ENCODE measurements at regions not wholly inside any gene's neighbourhood (a gene's known extent, or its start where the extent isn't known, plus 50 kb on each side); places are given as distances from the start of the nearest gene placed in this dataset.
A peak's percentile ranks its signal among the peaks of the same experiment; 100 is the strongest.

DNA sequence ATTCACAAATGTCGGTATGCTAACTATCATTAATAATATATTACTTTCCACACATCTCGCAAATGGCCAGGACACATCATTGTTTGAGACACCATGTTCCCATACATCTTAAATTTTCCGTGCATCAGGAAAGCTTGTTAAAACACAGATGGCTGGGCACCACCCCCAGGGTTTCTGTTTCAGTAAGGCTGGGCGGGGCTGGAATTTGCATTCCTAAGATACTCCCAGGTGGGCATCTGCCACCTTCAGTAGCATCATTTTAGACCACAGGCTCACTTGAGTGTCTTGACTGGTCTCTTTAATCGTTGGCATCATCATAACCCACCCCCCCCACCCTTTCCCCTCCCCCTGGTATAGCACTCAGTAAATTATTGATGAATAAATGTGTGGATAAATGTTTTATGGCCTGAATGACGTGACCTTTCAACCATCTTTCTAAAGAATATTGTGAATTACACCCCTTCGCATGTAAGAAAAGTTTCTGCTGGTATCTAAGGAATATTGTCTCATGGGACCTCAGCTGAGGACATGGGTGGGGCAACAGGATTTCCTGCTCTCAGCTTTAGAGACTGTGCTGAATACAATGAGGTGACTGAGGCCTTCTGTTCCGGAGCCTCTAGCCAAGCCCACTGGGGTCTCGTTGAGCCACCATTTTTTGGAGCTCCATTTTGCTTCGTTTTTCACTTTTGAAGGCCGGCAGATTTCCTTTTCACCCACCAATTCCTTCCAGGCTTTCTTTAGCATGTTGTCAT lies 124.1 kb upstream of the NEDD9 start:
- no peak for DNase-seq

DNA sequence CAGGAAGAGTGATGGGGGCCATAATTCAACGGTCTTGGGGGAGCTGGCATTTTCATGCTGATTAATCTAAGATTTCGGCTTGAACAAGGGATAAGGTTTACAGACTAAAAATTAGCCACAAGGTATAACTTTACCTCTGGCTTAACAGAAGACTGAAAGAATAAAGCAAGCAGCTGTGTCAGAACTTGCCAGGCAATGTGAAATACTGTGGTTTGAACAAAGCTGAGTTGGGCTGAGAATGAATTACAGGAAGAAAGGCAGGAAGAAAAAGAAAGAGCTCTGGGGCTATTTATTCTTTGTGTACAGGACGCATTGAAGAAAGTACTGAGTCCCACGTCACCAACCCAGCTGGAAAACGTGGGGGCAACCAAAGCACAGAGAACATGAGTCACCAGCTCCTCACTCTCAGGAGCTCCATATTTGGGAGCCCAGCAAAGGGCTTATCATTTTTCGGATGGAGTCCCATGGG lies 121.5 kb upstream of the NEDD9 start:
- peak; percentile 81 for DNase-seq

DNA sequence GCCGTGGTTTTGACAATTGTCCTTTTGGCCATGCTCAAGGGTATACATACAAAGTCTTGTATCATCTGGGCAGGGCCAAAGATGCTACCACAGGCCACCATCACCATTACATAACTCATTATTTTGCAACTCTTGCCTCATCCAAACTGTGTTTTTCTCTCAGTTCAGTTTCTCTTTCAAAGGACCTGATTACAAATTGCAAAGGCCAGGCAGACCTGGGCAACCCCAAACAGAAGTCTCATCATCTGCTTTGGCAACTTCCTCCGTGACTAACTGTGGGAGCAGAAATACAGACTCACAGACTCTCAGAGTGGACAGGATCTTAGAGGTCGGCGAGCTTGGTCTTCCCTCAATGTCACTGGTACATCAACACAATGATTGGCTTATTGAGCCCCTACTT lies 117.8 kb upstream of the NEDD9 start:
- no peak for DNase-seq

DNA sequence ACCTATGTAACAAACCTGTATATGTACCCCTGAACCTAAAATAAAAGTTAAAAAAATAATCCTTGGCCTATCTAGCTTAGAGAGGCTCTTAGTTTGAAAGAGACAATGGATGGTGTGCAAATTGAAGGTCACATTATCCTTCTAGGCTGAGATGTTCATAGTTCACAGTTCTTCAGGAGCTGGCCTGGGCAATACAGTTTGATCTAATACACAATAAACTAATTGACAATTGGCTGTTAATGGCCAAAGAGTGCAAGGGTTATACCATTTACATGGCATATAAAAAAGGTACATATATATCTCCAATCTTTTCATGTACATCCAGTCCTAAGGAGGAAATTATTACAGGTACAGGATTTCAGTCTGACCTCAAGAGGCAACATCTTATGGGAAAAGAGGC lies 117.4 kb upstream of the NEDD9 start:
- no peak for DNase-seq

DNA sequence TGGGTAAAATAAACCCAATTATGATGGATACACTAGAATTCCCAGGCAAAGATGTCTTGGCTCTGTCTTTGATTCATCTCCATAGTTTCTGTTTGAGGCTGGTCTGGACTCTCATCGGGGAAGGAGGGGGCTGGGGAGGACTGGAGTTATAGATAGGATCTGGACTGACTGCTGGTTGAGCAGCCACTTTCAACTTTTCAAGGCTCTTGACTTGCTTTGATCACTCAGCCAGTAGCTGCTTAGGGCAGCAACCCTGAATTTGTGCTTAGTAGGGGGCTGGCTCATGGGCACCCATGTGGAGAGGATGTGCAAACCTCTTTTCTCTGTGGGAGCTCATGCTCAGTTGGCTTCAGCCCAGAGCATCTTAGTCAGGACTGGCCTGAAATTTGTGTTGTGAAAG lies 114.0 kb upstream of the NEDD9 start:
- no peak for DNase-seq

DNA sequence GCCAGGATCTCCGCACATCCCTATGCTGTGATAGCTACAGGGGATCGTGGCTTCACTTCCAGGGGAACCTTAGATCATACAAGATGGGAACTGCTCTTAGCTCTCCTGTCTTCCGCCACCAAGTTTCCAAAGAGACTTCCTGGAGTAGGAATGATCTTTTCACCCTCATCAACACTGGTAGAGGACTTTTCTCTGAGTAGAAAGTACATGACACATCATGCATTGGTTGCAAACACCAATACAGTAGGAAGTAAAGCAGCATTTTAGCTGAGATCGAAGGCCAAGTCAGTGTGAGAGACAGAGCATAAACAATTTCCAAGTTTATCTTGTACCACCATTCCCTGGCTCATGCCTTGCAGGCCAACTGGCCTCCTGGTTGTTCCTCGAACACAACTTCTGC lies 113.1 kb upstream of the NEDD9 start:
- DNase-seq: no peak

DNA sequence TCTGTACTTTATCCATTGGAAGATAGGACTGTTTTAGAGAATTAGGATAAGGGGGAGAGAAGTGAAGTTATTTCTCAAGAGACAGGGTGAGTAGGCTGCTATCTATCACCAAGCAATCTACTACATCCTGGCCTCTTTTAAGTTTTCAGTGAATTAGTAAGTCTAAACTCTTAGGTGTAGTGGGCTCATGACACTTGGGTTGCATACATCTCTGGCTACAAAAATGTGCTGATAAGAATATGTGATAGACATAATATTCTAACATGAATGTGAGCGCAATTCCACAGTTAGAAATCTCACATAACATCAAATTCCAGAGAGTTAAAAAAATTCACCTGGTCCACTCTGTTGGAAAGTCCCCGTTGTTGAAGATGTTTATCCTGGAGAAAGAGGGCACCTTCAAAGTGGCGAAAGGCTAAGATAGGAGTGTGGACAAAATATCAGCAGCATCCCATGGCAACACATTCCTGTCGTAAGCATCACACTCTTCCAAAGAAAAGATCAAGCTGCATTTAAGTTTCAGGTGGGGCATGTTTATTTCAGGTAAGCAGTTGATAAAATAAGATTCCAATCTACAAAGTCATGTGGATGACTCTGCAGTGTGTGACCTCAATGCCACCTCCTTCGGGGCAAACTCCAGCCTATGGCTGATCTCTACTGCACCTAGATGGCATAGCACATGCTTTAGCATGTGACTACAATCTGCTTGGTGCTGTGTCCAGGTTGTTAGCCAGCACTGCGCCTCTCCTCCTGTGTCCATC lies 111.7 kb upstream of the NEDD9 start:
- no peak for DNase-seq

DNA sequence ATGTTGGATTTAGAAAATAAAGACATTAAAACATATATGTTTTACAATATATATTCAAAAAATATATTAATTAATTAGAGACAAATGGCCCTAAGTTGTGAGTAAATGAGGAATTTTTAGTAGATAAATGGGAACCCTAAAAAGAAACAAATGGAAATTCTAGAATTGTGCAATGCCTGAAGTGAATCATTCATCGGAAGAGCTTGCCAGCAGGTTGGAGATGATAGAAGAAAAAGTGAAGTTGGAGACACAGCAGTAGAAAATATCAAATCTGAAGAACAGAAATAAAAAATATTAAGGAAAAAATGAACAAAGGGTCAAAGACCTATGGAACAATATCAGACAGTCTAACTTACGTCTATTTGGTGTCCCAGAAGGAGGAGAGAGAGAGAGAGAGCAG lies 109.4 kb upstream of the NEDD9 start:
- no peak for DNase-seq

DNA sequence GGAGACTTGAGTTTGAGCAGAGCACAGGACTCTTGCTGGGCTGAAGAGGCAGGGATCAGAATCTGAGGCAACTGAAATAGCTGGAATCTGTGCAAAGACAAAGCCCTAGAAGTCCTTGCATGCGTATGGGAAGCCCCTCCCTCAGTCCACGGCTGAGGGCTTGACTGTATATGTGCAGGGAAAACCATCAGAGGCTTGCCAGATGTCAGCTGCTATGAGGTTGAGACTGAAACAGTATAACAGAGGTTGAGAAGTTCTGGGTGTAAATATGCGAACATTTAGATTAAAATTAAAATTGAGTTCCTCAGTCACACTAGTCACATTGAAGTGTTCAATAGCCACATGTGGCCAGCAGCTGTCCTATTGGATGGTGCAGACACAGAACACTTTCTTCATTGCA lies 108.8 kb upstream of the NEDD9 start:
- DNase-seq: no peak

DNA sequence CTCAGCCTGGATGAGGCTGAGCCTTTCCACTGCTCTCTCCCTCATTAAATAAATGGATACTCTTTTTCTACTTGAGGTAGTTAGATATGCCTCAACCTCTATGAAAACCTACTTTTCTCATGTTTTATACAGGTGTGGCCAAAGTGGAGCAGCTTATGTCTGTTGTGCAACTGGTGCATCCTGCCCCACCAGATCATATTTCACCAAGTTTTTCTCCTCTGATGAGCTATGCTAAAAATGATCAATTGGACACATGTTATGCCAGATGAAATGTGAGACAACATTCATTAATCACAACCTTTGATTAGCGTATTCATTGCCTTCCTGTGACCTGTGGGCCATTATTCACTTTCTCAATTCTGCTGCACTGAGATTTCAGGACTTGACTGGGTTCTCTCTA lies 106.9 kb upstream of the NEDD9 start:
- no peak for DNase-seq

DNA sequence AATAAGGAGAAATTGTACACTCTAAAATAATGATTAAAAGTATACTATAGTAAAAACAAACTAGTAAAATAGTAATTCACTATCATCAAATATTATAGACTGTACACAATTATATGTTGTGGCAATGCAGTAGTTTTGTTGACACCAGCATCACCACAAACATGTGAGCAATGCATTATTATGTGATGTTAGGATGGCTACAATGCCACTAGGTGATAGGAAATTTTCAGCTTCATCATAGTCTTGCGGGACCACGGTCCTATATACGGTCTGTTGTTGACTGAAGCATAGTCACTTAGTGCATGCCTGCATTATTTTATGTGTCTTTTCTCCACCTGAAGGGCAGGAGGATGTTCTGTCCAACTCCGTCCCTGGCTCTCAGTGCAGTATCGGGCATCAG lies 104.8 kb upstream of the NEDD9 start:
- no peak for DNase-seq

DNA sequence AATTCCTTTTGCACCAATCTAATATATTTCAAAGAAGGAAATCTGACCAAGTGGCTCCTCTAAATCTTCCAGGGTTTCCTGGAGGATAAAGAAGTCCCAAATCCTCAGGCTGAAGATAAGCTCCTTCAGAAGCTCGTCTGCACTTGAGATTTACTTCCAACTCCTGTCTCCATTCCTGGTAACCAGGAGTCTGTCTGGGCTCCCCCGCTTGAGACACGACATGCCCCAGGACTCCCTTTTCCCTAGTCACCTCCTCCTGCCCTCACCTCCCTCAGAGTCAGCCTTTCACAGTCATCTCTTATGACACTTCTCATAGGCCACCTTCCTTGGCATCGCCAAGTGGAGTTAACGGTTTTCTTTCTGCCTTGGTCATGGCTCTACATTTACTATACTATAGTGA lies 103.4 kb upstream of the NEDD9 start:
- DNase-seq: no peak

DNA sequence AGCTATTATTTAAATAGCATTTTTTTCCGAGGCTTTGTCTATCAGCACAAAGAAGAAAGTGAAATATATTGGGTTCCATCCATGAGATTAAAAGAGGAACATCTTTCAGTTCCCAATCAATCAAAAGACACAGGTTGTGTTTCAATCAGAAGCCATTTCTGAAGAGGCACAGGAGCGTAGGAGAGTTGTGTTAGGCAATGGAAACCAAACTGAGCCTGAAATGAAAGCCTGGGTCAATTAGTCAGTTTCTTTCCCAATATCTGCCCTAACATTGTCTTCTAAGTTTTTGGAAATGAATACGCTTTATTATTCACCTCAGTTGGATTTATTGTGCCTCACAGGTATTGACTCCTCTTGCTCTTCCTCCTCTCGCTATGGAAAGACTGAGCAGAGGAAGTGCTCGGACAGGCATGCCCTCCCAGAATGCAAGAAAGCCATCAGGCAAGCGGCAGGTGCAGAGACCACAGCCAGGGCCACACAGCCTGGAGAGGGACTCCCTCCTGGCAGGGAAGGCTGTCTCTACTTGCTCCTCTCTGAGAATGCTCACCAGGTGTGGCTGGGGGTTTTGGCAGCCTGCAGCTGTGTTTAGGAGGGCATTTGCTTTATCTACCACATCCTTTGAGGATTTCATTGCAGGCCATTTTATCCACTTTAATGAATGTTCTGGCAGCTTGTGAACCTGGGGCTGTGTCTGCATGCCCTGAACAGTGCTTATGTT lies 100.8 kb upstream of the NEDD9 start:
- DNase-seq: no peak

DNA sequence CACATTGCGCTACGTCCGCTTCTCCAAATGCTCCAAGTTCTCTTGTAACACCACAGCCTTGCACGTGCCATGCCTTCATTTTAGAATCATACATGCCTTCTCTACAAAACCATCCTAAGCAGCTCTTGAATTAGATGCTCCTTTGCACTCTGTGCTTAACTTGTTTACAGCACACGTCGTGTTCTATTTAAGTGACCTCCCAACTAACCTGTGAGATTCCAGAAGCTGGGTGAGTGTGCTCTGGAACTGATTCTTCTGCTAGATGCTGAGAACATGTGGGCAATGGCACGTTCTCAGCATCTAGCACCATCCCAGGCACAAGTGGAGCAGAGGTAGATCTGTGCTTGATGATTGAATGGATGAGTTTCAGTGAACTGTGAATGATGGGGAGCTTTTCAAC lies 100.0 kb upstream of the NEDD9 start:
- no peak for DNase-seq

DNA sequence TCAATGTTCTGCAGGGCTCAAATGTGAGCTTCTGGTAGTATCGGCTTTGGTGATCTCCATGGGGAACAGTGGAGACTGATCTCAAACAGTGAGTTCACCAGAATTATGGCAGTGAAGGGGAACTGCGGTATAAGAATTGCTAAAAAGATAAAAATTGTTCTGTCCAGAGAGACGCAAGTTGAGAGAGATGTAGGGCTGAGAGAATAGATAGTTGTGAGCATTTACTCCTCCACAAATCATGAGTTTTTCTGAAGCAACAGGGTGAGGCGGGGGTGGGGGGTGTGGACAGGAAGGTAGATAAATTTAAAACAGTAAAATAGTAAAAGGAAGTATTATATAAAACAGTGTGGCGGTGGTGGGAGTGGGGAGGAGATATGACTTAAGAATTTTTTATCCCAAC lies 98.6 kb upstream of the NEDD9 start:
- DNase-seq: no peak

DNA sequence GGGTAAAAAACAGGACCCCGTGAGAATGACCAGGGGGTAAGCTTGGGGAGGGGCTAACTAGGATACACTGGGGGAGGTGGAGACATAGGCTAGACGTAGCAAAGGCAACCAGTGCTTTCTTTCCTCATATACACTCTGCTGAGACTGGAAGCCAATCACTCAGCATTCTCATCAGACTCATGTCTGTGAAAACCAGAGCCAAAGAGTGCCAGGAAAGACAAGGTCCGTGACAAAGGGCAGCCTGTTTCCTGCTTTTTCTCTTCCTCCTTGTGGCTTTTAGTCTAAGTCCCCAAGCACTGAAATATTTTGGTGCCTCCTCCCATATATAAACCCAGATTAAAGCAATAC lies 97.9 kb upstream of the NEDD9 start:
- no peak for DNase-seq

DNA sequence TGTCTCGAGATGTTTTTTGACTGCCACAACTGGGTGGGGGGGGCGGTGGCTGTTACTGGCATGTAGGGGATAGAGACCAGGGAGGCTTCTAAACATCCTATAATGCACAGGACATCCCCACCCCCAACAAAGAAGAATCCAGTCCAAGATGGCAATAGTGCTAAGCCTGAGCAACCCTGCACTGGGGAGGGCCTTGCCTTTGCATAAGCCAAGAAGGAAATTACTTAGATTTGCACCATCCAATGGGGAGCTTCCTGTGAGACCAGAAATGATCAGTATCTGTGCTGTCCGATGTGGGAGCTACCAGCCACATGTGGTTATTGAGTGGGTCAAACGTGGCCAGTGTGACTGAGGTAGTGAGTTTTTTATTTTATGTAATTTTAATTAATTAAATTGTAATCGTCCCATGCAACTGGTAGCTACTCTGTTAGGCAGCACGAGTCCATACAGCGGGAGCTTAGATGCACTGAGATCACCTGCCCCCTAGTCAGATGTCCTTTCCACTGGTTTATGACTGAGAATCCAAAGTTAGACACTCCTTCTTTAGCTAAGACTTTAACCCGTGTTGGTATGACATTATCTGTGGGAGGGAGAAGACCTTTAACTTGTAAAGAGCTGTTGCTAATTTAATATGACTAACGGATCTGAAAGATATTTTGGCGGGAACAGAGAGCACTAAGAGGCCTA lies 97.4 kb upstream of the NEDD9 start:
- no peak for DNase-seq

DNA sequence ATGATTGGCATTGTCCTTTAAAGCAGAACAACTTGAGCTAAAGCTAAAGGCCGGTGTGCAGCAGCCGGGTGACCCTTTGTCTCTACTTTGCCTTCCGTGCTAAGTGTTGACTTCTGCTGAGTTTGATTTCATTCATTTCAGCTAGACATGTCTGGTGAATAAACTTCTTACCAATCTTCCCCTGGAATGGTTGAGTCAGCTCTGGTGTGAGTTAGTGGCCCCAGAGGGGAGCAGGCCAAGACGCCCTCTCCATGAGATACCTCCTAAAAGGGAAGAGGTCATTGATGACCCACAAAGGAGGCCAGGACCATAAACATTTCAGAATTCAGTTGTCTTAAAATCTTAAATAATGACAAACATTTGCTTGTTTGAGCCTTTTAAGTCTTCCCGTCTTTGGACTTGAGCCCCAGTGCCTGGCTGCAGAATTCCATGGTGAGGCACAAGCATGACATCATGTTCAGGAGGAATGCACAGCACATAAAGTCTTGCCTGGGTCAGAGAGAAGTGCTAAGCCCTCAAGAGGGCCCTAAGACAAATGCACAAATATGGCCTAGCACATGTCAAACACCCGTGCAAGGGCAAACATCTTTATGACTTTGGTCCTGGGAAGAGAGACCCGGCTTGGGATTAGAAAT lies 96.3 kb upstream of the NEDD9 start:
- no peak for DNase-seq

DNA sequence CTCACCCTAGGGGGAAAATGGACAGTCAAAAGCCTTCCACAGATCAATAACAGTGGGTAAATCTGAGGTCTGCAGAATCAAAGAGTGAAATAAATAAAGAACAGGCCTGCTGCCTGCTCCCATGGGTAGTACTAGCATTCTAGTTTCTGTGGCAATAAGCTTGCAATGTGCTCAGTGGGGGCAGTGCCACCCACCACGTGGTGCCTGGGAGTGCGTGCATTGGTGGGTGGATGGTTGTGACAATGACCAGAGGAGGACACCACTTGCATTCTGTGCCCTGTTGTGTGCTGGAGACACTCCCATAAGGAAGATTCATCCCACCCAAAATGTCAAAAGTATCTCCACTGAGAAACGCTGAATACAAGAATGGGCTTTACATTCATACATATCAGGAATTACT lies 95.5 kb upstream of the NEDD9 start:
- no peak for DNase-seq

DNA sequence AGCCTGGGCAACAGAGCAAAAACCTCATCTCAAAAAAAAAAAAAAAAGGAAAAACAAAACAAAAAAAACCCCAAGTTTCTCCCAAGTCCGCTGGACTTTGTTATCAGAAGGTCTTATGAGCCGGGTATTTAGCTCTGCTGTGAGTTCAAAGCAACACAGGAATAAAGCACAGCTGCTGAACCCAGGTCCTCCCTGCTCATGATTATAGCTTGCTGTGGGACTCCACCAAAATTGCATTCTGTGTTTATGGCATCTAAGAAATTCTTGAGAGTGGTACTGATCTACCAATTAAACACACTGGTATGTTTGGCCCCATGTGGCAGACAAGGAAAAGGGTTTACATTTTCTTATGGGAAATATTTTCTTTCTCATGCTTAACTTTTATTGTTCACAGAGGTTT lies 93.6 kb upstream of the NEDD9 start:
- no peak for DNase-seq

DNA sequence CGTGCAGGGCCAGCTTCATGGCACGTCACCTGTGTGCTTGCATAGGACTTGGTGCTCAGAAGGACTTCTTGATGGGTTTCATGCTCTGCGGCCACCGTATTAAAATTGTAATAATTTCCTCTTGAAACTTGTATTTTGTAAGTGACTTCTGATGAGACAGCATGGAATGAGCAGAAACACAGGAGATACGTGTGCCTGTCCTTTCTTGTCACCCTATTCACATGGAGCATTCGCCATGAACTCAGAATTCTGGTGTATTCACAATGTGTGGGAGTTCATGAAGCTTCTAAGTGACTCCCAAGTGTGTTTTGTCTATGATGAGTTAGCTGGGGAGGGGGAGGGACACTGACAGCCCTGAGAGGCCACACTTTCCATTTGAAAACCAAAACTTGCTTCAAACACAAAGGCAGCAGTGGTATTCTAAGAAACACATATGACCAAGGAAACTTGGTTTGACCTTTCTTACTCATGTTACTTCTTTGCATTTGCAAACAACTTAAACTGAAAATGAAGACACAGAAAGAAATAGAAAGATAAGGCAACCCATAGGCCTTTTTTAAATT lies 92.1 kb upstream of the NEDD9 start:
- peak; percentile 58 for DNase-seq

DNA sequence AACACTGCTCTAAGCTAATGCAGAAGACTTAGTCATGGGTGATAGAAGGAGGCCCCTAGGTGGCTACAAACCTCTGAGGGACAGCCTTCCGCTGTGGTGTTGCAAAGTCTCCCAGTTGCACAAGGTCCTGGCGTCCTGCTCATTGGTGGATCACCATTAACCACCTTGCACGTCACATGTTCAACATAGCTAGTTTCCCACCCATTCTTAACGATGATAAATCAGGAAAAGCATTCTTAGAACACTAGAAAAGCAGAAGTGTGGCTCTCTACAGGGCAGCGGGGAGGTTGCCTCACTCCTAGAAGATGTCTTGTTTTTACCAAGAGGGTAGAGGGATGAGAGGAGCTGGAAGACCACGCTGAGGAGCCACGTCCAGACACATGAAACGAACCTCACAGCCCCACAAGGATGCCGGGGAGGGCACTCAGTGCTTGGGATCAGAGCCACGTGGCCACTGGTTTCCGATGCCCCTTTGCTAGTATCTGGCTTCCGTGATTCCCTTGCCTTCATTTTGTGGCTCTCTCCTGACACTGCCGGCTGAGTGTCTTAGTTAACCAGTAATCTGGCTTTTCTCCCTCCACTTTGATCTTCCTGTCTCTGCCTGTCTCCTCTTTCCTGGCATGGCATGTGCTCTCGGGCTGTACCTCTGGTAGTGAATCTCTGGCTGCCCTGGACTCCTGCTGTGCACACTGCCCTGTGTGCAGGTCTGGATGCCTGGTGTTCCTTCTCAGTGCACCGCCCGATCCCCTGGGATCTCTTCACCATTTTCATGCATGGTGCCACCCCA lies 91.4 kb upstream of the NEDD9 start:
- no peak for DNase-seq

Data from stimulated activated CD8-positive, alpha-beta memory T cell treated with anti-CD3 and anti-CD28 coated beads, Interleukin-4, amount 100 ng/mL, for 48 hours (primary cell).